C4-2B (cell line): ENCODE measurements at regions not wholly inside any gene's neighbourhood (a gene's known extent, or its start where the extent isn't known, plus 50 kb on each side); places are given as distances from the start of the nearest gene placed in this dataset.

ENCODE experiments used
- ZFX ChIP-seq: fragments of 450-650 bp; IDR thresholded peaks from 2 replicates; pipeline ENCODE4 v1.6.1; 2017
- TF ChIP-seq, protein P1 (sequence below): fragments of 450-650 bp; conservative IDR thresholded peaks from 2 replicates; pipeline ENCODE4 v1.5.1; 2017; ENCODE audit warnings: mild to moderate bottlenecking

DNA sequence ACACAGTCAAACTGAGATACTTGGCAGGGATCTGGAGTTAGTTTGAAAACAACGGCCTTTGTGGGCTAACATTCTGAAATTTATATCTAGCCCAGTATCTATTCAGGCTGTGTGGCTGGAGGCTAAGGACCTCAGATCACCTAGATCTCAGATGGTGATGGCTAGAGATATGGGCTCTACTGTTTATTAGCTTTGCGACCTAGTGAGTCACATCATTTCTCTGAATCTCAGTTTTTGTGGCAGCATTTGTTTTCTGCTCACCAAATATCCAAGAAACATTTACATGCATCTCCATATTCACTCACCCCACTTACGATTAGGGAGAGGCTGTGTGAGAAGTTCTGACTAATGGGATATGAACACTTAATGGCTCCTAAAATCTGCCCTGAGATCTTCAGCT, 503.9 kb downstream of the KIF20B start:
- TF ChIP-seq, protein P1, sequence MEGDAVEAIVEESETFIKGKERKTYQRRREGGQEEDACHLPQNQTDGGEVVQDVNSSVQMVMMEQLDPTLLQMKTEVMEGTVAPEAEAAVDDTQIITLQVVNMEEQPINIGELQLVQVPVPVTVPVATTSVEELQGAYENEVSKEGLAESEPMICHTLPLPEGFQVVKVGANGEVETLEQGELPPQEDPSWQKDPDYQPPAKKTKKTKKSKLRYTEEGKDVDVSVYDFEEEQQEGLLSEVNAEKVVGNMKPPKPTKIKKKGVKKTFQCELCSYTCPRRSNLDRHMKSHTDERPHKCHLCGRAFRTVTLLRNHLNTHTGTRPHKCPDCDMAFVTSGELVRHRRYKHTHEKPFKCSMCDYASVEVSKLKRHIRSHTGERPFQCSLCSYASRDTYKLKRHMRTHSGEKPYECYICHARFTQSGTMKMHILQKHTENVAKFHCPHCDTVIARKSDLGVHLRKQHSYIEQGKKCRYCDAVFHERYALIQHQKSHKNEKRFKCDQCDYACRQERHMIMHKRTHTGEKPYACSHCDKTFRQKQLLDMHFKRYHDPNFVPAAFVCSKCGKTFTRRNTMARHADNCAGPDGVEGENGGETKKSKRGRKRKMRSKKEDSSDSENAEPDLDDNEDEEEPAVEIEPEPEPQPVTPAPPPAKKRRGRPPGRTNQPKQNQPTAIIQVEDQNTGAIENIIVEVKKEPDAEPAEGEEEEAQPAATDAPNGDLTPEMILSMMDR, result no peak
- TF ChIP-seq ZFX, result no peak
